Spleen (tissue), 7 donors: ENCODE measurements at regions not wholly inside any gene's neighbourhood (a gene's known extent, or its start where the extent isn't known, plus 50 kb on each side); places are given as distances from the start of the nearest gene placed in this dataset.

Source experiments
- CTCF ChIP-seq, 11 experiments: fragments of 200-600 bp in 7 of 11; fragments of 450-650 bp in 4 of 11; sonication (generic) in 4 of 11; IDR thresholded peaks in 8 of 11; conservative IDR thresholded peaks in 3 of 11; 1 replicate in 7 of 11; 2 replicates in 4 of 11; pipeline versions ENCODE4 v1.4.0 to v1.8.0; 2016 to 2021; ENCODE audit warnings: antibody characterized with exemption in 11 of 11, inconsistent platforms in 4 of 11, mild to moderate bottlenecking in 1 of 11
- POLR2A ChIP-seq, 3 donors: fragments of 450-650 bp; IDR thresholded peaks; one replicate each; pipeline ENCODE4 v1.5.1; 2017; ENCODE audit warnings: antibody characterized with exemption in 3 of 3, mild to moderate bottlenecking in 1 of 3
- donor health status: DM: no; HTN: no; CAD: no; lungs with moderate emphysema.
- donor health status: DM: no; HTN: no; CAD: no.
- donor health status: DM: no; HTN: no; CAD: no.

GRCh38 chr2:150595803-150596470, 108.5 kb upstream of the RND3 start:
- no peak for TF ChIP-seq CTCF (IDR thresholded peaks at IDR 0.05 in 8 of 11, conservative IDR thresholded peaks at IDR 0.05 in 3 of 11)
- TF ChIP-seq POLR2A (IDR thresholded peaks at IDR 0.05): no peak
